HG03064 (cell line): ENCODE measurements at regions not wholly inside any gene's neighbourhood (a gene's known extent, or its start where the extent isn't known, plus 50 kb on each side); places are given as distances from the start of the nearest gene placed in this dataset.
A peak's percentile ranks its signal among the peaks of the same experiment; 100 is the strongest.
"Not testable (repeated sequence)": the region's sequence is repeated elsewhere in the genome, so short reads cannot be mapped to it uniquely, and the experiment has no call there.

Source experiments
- ATAC-seq: cut with Tn5 transposase; IDR thresholded peaks from one replicate; pipeline ENCODE4 v1.9.1; 2021; ENCODE audit warnings: low read depth; ENCODE audit not compliant: unreplicated experiment

DNA sequence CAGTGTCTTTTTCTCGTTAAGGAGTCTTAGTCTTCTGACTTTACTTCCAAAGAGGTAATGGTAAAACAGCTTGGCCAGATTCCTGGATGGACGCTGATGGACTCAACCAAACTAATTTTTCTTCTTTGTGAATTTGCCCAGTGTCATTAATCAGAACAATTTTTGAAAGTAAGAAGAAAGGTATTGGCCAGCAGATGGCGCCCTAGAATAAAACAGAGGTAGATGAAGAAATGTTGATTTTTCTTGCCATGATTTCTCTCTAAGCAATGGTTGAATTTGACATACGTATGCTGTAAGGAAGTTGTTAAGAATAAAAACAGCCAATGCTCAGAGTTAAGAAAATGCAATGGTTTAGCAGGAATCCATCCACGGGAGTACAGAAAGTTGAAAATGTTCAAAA, 500.0 kb downstream of the DIRAS2 start:
- no peak for ATAC-seq

DNA sequence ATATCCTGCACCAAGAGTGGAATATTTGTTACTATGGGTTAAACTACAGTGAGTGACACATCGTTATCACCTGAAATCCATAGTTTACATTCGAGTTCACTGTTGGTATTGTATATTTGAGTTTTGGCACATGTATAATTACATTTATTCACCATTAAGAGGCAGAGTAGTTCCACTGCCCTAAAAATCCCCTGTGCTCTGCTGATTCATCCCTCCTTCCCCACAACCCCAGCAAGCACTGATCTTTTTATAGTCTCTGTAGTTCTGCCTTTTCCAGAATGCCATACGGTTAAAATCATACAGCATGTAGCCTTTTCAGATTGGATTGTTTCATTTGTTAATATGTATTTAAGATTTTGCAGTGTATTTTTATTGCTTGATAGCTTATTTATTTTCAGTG, 495.2 kb downstream of the DIRAS2 start:
- ATAC-seq: no peak

DNA sequence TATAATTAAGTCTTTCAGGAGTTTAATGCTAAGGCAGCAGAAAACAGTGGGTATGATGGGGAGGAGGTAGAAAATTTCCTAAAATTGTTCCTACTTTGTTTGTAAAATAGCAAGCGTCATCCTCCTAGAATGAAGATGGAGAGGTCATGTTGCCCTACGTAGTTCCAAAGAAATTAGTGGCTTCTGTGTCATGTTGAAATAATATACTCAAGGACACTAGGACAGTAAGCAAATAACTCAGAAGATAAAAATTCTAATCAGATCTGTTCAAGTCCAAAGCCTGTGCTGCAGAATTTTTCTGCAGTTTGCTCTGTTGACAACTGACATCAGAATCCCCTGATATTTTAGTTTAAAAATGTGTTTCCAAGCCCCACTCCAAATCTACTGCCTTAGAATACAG, 486.3 kb downstream of the DIRAS2 start:
- ATAC-seq: no peak

DNA sequence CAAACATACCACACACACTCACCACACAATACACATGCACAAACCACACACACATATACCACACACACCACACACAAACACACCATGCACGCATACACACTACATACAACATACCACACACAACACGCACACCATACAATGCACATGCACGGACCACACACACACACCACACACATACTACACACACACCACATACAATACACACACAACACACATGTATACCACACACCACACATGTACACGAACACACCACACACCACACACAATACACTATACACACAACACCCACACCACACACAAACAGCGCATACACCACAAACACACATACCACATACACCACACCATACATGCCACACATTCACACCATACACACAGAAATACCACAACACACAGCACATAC, 480.3 kb downstream of the DIRAS2 start:
- ATAC-seq: no peak

DNA sequence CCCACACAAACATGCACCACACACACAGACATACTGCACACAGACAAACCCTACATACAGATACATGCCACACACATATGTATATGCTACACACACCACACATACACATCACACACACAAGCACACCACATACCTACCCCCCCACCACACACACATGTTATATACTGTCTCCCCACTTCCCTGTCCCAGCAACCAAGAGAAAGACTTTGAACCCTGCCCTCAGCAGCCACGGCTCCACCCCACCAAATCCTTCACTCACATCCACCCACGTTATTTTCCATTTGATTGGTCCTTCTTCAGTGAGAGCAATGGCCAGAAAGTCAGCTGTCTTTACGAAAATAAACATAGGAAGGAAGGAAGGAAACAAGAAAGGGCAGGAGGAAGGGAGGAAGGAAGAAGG, 479.8 kb downstream of the DIRAS2 start:
- no peak for ATAC-seq

DNA sequence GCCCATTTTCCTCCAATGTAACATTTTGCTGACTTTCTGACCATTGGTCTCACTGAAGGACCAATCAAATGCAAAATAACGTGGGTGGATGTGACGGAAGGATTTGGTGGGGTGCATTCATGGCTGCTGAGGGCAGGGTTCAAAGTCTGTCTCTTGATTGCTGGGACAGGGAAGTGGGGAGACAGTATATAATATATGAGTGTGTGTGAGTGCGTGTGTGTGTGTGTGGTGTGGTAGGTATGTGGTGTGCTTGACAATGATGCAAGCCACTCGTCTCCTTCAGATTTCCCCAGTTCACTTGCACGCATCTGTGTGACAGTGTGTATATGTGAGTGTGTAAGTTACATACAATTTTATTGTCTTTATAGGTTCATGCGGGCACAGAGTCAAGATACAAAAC, 477.3 kb downstream of the DIRAS2 start:
- ATAC-seq: no peak

DNA sequence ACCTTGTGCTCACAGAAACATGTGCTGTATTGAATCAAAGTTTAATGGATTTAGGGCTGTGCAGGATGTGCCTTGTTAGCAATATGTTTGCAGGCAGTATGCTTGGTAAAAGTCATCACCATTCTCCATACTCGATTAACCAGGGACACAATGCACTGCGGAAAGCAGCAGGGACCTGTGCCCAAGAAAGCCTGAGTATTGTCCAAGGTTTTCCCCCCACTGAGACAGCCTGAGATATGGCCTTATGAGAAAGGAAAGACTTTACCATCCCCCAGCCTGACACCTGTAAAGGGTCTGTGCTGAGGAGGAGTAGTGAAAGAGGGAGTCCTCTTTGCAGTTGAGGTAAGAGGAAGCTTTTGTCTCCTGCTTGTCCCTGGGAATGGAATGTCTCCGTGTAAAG, 476.2 kb downstream of the DIRAS2 start:
- ATAC-seq: not testable (repeated sequence)

DNA sequence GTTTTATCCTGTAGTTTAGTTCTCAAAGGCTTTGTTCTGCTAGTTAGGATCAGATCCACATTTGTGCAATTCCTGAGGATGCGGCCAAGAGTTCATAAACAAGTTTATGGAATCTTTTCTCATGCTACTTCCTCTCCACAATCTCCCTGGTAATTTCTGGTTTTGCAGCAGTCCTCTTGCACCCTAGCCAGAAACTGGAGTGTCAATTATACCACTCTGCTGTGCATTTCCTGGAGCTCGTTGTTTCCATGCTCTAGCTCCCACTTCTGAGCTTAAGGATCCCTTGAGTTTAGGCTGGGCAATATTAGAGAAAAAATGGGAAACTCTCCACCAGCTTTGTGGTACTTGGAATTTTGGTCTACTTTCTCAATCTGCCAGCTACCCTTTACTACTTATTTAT, 474.7 kb downstream of the DIRAS2 start:
- ATAC-seq: no peak

DNA sequence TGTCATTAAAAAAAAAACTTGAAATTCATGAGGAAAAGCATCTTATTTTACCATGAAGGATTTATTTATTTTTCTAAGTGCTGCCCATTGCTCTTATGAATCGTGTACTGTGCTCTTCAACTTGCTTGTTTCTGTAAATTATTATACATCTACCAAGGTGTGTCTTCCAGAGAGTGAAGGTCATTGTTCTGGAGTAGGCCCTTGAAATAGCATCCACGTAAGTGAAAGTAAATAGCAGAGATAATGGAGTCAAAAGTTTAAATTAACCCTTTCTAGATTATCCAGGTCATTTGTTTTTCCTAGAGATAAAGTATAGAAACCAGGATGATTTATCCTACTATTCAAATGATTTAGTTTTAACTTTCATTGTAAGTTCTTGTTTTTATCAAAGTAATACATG, 473.1 kb downstream of the DIRAS2 start:
- no peak for ATAC-seq

DNA sequence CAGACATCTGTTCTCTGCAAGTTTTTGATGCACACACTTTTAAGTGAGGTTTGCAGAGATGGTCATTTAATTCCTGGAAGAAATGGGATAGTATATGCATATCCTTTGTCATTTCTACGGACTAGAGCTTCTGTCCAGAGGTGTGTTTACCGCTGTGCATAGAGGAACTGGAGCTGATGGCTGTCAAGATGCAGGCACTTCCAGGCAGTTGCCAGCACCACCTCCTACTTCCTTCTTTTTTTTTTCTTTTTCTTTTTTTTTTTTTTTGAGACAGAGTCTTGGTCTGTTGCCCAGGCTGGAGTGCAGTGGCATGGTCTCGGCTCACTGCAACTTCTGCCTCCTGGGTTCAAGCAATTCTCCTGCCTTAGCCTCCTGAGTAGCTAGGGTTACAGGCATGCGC, 468.7 kb downstream of the DIRAS2 start:
- not testable (repeated sequence) for ATAC-seq

DNA sequence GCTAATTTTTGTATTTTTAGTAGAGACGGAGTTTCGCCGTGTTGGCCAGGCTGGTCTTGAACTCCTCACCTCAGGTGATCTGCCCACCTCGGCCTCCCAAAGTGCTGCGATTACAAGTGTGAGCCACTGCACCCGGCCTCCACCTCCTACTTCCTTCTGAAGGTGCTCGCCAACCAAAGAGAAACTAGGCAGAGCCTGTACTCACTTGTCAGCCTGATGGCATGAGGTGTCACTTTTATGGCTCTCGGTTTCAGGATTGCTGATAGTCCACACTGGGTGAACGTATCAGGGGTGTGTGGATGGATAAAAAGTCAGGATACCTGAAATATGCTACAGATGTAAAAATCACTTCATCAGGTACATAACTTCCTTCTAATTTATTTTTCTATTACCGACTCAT, 468.3 kb downstream of the DIRAS2 start:
- ATAC-seq: not testable (repeated sequence)

DNA sequence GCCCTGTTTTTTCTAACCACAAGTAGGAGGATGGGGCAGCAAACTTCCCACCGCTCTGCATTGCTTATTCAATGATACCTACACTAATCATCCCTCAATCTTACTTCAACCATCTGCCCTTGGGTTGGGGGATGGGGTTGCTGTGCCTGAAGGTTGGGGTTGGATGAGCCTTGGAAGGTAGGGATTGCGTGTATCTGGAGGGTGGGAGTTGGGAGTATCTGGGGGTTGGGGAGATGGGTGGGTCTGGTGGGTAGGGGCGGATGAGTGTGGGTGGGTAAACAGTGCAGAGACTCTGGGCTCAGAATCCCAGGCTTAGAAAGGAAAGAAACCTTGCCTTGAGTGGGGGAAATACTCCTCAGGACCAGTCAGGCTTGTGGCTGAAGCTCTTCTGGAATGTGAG, 467.4 kb downstream of the DIRAS2 start:
- ATAC-seq: no peak

DNA sequence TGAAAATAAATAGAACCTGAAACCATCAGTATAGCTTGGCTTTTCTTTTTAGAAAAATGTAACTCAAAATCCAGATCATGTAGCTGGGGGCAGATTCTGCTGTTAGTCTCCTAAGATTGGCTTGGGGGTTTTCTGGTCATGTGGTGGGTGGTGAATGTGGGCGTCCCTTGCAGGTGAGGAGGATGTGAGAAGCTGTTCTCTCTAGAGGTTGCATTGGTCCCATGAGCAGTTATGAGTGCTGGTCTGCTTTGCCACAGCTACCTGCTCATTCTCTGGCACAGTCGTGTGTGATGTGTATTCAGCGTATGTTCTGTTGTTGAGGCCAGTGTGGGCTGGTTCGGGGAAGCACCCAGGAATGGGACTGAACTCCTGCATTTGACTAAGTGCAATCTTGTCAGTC, 466.8 kb downstream of the DIRAS2 start:
- no peak for ATAC-seq

DNA sequence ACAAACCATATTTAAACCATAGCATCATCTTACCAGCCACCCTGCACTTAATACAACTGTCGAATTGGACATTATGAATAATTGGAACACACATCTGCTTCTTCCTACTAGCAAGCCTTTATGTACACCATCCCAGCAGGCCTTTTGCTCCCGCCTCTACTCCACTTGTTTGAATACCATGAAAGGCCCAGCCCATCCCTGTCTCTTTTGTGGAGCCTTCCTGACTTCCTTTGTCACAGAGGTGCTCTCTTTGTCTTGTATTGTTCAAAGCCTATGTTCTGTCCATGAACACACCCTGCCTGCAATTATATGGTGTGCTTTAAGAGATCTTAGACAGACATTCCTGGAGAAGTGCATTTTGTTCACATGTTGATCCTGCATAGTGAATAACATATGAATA, 465.7 kb downstream of the DIRAS2 start:
- ATAC-seq: no peak

DNA sequence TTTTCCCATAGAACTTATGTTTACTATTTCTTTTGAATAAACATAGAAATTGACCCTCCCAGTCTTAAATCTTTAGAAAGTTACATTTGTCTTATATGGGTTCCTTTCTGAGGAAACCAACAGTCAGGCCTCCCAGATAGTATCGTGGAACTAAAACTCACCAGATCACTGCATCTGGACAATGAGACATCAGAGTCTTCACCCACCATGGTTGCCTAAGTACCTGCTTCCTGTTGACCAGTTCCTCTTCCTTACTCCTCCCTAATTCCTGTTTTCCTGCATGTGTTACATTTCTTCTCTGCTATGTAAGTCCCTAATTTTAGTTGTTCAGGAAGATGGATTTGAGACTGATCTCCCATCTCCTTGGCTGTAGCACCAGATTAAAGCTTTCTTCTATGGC, 462.2 kb downstream of the DIRAS2 start:
- no peak for ATAC-seq

DNA sequence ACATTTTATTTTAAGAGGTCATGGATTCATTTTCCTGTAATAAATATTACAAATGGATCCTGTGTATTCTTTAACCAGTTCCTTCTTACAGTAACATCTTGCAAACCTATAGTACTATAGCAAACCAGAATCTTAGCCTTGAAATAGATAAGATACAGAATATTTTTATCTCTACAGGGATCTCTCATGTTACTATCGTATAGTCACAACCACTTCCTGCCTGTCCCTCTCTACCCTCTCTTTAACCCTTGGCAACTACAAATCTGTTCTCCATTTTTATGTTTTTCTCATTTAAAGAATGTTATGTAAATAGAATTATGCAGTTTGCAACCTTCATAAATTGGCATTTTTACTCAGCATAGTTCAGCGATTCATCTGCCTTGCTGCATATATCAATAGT, 454.0 kb downstream of the DIRAS2 start:
- peak; percentile 44 for ATAC-seq

DNA sequence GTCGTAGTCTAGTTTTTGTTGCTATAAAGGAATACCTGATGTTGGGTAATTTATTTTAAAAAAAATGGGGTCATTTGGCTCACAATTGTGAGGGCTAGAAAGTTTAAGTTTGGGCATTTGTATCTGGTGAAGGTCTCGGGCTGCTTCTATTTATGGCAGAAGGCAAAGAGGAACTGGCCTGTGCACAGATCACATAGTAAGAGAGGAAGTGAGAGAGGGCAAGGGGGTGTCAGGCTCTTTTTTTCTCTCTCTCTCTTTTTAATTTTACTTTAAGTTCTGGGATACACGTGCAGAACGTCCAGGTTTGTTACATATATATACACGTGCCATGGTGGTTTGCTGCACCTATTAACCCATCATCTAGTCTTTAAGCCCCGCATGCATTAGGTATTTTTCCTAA, 453.3 kb downstream of the DIRAS2 start:
- ATAC-seq: peak; percentile 75

DNA sequence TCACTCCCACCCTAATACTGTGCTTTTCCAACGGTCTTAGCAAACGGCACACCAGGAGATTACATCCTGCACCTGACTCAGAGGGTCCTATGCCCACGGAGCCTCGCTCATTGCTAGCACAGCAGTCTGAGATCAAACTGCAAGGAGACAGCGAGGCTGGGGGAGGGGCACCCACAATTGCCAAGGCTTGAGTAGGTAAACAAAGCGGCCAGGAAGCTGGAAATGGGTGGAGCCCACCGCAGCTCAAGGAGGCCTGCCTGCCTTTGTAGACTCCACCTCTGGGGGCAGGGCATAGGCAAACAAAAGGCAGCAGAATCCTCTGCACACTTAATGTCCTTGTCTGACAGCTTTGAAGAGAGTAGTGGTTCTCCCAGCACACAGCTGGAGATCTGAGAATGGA, 450.2 kb downstream of the DIRAS2 start:
- ATAC-seq: not testable (repeated sequence)

DNA sequence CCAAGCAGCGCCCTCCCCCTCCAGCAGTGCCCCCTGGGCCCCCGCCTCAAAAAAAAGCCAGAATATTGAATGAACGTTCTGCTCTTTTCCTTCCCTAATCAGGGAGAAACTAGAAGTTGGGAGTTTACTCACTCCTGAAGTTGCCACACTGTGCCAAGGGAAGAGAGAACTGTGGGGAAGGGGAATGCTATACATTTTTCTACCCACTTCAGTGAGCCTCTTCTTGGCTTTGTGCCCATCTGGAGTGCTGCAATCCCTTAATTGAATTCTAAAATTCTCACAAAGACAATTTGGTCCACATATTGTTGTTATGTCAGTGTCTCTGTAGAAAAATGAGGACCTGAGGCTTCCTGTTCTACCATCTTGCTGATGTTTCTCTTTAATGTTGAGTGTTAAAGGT, 443.7 kb downstream of the DIRAS2 start:
- no peak for ATAC-seq

DNA sequence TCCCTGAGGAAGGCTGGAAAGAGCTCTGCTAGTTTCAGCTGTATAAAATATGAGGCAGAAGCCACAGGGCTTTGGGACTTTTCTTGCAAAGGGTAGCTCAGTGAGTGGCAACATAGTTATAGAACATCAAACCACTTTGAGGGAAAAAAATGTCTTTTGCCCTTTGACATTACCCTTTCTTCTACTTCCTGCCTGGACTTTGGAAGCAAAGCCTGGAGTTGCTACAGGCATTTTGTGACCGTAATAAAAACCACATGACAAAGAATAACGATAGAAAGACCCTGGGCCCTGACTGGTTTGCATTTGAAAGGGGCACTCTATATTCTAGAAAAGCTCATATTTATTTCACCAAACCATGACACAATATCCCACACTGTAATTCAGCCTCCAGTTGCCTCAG, 440.9 kb downstream of the DIRAS2 start:
- ATAC-seq: no peak

DNA sequence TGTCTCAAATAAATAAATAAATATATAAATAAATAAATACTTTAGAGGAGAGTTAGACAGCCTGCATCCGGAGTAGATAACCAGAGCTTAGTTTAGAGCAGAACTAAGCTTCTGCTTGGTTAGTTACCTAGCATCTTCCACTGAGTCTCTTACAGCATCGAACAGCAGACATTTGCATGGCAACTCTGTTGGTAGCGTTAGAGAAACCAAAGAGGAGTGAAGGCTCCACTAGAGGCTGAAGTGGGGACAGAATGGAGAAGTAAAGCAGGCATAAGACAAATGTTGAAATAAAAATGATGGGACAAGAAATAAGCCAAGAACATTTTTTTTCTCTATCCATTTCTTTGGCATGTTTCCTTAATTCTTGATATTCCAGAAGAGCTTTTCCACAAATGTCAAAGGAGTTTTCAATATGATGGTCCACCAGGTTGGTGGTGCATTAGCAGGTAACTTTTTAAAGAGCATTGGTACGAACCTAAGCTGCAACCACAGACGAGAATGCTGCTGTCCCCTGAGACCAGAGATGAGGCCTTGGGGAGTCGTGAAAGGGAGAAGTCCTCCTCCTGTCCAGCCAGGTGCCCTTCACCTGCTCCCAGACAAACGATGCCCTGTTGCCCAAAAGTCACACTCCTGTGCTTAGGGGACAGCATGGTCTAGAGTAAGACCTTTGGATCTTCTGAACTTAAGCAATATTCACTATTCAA, 438.3 kb downstream of the DIRAS2 start:
- ATAC-seq: no peak

DNA sequence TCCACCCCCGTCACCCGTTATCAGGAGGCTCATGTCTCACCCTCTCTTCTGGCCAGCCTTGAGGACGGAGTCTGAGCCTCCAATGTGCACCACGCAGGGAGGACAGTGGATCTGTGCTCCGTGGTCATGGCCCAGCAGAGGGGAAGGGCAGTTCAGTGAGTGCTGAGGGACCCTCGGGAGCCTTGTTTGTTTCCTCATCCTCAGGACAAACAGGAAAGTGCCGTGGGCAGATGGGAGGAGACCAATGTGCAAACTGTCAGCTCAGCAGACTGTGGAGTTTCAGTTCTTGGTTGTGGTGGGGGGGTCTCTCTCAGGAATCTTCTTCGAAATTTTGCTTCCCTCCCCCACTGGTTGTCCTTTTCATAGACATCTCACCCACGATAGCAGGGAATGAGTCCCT, 429.6 kb downstream of the DIRAS2 start:
- not testable (repeated sequence) for ATAC-seq

DNA sequence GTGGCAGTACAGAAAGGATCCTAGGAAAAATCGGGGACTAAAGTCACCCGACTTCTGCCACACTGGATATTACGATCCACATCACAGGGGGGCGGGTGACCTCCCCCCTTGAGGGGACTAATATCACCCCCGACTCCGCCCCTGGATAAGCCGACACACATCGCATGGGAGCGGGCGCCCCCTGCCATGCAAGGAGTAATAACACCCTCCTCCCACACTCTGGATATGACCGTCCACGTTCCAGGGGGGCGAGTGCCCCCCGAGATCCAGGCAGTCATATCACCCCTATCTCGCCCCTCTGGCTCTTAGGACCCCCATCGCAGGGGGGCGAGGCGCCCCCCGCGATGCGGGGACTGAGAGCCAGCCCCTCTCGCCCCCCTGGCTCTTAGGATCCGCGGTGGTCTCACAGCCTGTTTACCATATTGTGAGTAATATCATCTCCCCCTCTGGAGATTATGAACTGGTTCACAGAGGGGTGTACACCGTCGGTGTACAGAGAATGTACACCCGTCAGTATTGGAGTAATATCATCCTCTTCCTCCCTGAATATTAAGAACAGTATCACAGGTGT, 423.0 kb downstream of the DIRAS2 start:
- no peak for ATAC-seq
